Peyer's patch (tissue), 4 donors: ENCODE measurements at regions not wholly inside any gene's neighbourhood (a gene's known extent, or its start where the extent isn't known, plus 50 kb on each side); places are given as distances from the start of the nearest gene placed in this dataset.

Experiments
- POLR2A ChIP-seq, 2 donors: fragments of 450-650 bp; IDR thresholded peaks; one replicate each; pipeline ENCODE4 v1.5.1; 2017; ENCODE audit warnings: antibody characterized with exemption in 2 of 2, mild to moderate bottlenecking in 2 of 2, moderate library complexity in 2 of 2
- TF ChIP-seq, protein P1 (sequence below), 6 experiments: fragments of 450-650 bp in 4 of 6; fragments of 200-600 bp in 2 of 6; sonication (generic) in 1 of 6; IDR thresholded peaks; one replicate each; pipeline ENCODE4 v1.5.1; 2017 to 2019; ENCODE audit warnings: antibody characterized with exemption in 6 of 6, mild to moderate bottlenecking in 3 of 6, moderate library complexity in 1 of 6

DNA sequence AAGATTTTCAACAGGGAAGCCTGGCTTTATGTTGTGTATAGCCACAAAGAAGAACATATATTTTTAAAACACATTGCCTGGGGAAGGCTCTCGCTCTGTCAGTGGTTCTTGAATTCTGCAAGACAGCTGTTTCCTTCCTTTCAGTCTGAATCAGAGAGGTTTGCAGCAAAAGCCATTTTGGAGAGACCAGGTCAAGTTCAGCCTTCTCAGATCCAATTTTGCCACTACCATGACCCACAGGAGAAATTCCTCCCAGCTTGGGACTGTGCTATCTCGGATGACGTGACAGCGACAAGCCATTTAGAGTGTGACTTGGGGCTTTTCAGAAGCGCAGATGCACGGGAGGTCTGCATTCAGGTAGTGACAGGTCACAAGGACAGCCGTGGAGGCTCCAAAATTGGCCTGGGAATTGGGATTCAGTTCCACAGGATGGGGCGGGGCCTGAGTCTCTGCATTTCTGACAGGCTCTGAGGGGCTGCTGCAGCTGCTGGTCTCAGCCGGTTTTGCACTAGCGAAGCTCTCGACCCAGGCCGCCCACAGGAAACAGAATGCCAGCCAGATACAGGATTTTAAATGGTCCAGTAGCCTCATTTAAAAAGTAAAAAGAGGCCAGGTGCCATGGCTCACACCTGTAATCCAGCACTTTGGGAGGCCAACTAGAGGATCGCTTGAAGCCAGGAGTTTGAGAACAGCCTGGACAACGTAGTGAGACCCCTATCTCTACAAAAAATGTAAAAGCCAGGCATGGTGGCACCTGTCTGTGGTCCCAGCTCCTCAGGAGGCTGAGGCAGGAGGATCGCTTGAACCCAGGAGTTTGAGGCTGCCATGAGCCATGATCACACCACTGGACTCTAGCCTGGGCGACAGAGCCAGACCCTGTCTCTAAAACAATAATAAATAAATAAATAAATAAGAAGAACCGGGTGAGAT, 196.6 kb upstream of the CIBAR2 start:
- TF ChIP-seq, protein P1, sequence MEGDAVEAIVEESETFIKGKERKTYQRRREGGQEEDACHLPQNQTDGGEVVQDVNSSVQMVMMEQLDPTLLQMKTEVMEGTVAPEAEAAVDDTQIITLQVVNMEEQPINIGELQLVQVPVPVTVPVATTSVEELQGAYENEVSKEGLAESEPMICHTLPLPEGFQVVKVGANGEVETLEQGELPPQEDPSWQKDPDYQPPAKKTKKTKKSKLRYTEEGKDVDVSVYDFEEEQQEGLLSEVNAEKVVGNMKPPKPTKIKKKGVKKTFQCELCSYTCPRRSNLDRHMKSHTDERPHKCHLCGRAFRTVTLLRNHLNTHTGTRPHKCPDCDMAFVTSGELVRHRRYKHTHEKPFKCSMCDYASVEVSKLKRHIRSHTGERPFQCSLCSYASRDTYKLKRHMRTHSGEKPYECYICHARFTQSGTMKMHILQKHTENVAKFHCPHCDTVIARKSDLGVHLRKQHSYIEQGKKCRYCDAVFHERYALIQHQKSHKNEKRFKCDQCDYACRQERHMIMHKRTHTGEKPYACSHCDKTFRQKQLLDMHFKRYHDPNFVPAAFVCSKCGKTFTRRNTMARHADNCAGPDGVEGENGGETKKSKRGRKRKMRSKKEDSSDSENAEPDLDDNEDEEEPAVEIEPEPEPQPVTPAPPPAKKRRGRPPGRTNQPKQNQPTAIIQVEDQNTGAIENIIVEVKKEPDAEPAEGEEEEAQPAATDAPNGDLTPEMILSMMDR (IDR thresholded peaks at IDR 0.05) = no peak
- TF ChIP-seq POLR2A (IDR thresholded peaks at IDR 0.05) = no peak
